ENCODE measurements at regions not wholly inside any gene's neighbourhood (a gene's known extent, or its start where the extent isn't known, plus 50 kb on each side); places are given as distances from the start of the nearest gene placed in this dataset.

GRCh38 chr18:14914771-14915170 is 166.8 kb downstream of the ANKRD30B start:
- no peak overlapping the region for H3K9ac ChIP-seq (ENCODE audit: low read length)
- H3K4me2 ChIP-seq (ENCODE audit: low read depth, low read length, poor library complexity, severe bottlenecking): no peak overlapping the region
- no peak overlapping the region for H2AFZ ChIP-seq (ENCODE audit: low read depth, low read length, severe bottlenecking)
- no peaks in the 10 kb centered on the region for H4K20me1 ChIP-seq (ENCODE audit: low read depth, low read length)
- H3K4me3 ChIP-seq (ENCODE audit: insufficient read depth, low read length, poor library complexity, severe bottlenecking): no peak overlapping the region
- TF ChIP-seq CTCF (IDR thresholded peaks at IDR 0.05; ENCODE audit: insufficient read depth, low read length, poor library complexity, severe bottlenecking) (no peak), EZH2phosphoT487 (conservative IDR thresholded peaks at IDR 0.05; ENCODE audit: low read length) (no peak)
- no peaks in the 10 kb centered on the region for H3K27me3 ChIP-seq (ENCODE audit: low read length)
- no peaks in the 10 kb centered on the region for H3K9me3 ChIP-seq (ENCODE audit: insufficient read depth, low read length)
- H3K36me3 ChIP-seq (ENCODE audit: low read length): no peaks in the 10 kb centered on the region
- no peaks in the 10 kb centered on the region for H3F3A ChIP-seq (ENCODE audit: insufficient read depth)
- H3K79me2 ChIP-seq (ENCODE audit: insufficient read depth, low read length): no peaks in the 10 kb centered on the region
- no peaks in the 10 kb centered on the region for H3K9me2 ChIP-seq (replicated peaks; ENCODE audit: insufficient read depth, low read length)
- no peak overlapping the region for H3K27ac ChIP-seq (ENCODE audit: low read depth, low read length)

- no peaks in the 10 kb centered on the region for H3K9me2 ChIP-seq (replicated peaks; ENCODE audit: insufficient read depth, low read length)
- no peaks in the 10 kb centered on the region for H4K20me1 ChIP-seq (ENCODE audit: low read depth, low read length)
- no peak overlapping the region for H2AFZ ChIP-seq (ENCODE audit: low read depth, low read length, severe bottlenecking)
- H3K79me2 ChIP-seq (ENCODE audit: insufficient read depth, low read length): no peaks in the 10 kb centered on the region
- H3K27ac ChIP-seq (ENCODE audit: low read depth, low read length): no peak overlapping the region
- no peak overlapping the region for H3K4me2 ChIP-seq (ENCODE audit: low read depth, low read length, poor library complexity, severe bottlenecking)
- no peak for TF ChIP-seq CTCF (IDR thresholded peaks at IDR 0.05; ENCODE audit: insufficient read depth, low read length, poor library complexity, severe bottlenecking)
- no peaks in the 10 kb centered on the region for H3K27me3 ChIP-seq (ENCODE audit: low read length)
- H3K9me3 ChIP-seq (ENCODE audit: insufficient read depth, low read length): no peaks in the 10 kb centered on the region
- H3K9ac ChIP-seq (ENCODE audit: low read length): no peak overlapping the region
- no peaks in the 10 kb centered on the region for H3F3A ChIP-seq (ENCODE audit: insufficient read depth)
- no peaks in the 10 kb centered on the region for H3K36me3 ChIP-seq (ENCODE audit: low read length)
- no peak overlapping the region for H3K4me3 ChIP-seq (ENCODE audit: insufficient read depth, low read length, poor library complexity, severe bottlenecking)
Measured at GRCh38 chr18:14916181-14916580, 168.2 kb downstream of the ANKRD30B start.

GRCh38 chr18:14916851-14917250 is 168.9 kb downstream of the ANKRD30B start:
- Histone ChIP-seq H3K9me3 (ENCODE audit: insufficient read depth, low read length) (no peaks in the 10 kb centered on the region), H3K79me2 (ENCODE audit: insufficient read depth, low read length) (no peaks in the 10 kb centered on the region), H3F3A (ENCODE audit: insufficient read depth) (no peaks in the 10 kb centered on the region), H3K36me3 (ENCODE audit: low read length) (no peaks in the 10 kb centered on the region), H3K4me3 (ENCODE audit: insufficient read depth, low read length, poor library complexity, severe bottlenecking) (no peak overlapping the region), H3K9ac (ENCODE audit: low read length) (no peak overlapping the region), H3K27me3 (ENCODE audit: low read length) (no peaks in the 10 kb centered on the region), H3K4me2 (ENCODE audit: low read depth, low read length, poor library complexity, severe bottlenecking) (no peak overlapping the region), H4K20me1 (ENCODE audit: low read depth, low read length) (no peaks in the 10 kb centered on the region), H2AFZ (ENCODE audit: low read depth, low read length, severe bottlenecking) (no peak overlapping the region), H3K9me2 (replicated peaks; ENCODE audit: insufficient read depth, low read length) (no peaks in the 10 kb centered on the region), H3K27ac (ENCODE audit: low read depth, low read length) (no peak overlapping the region)
- no peak for TF ChIP-seq EZH2phosphoT487 (conservative IDR thresholded peaks at IDR 0.05; ENCODE audit: low read length)
- TF ChIP-seq CTCF (IDR thresholded peaks at IDR 0.05; ENCODE audit: insufficient read depth, low read length, poor library complexity, severe bottlenecking): no peak

- Histone ChIP-seq H3K27ac (ENCODE audit: low read depth, low read length) (no peak overlapping the region), H3K79me2 (ENCODE audit: insufficient read depth, low read length) (no peaks in the 10 kb centered on the region), H3K4me2 (ENCODE audit: low read depth, low read length, poor library complexity, severe bottlenecking) (no peak overlapping the region), H2AFZ (ENCODE audit: low read depth, low read length, severe bottlenecking) (no peak overlapping the region), H3K9me2 (replicated peaks; ENCODE audit: insufficient read depth, low read length) (no peaks in the 10 kb centered on the region), H3F3A (ENCODE audit: insufficient read depth) (no peaks in the 10 kb centered on the region), H3K9ac (ENCODE audit: low read length) (no peak overlapping the region), H3K9me3 (ENCODE audit: insufficient read depth, low read length) (no peaks in the 10 kb centered on the region), H4K20me1 (ENCODE audit: low read depth, low read length) (no peaks in the 10 kb centered on the region), H3K36me3 (ENCODE audit: low read length) (no peaks in the 10 kb centered on the region), H3K4me3 (ENCODE audit: insufficient read depth, low read length, poor library complexity, severe bottlenecking) (no peak overlapping the region), H3K27me3 (ENCODE audit: low read length) (no peaks in the 10 kb centered on the region)
- TF ChIP-seq EZH2phosphoT487 (conservative IDR thresholded peaks at IDR 0.05; ENCODE audit: low read length) (no peak), CTCF (IDR thresholded peaks at IDR 0.05; ENCODE audit: insufficient read depth, low read length, poor library complexity, severe bottlenecking) (no peak)
Measured at GRCh38 chr18:14917311-14917710, 169.3 kb downstream of the ANKRD30B start.
